ENCODE measurements at regions not wholly inside any gene's neighbourhood (a gene's known extent, or its start where the extent isn't known, plus 50 kb on each side); places are given as distances from the start of the nearest gene placed in this dataset.

- no peak for DNase-seq (ENCODE audit: insufficient read length, low spot score)
- FAIRE-seq, result no peak
- TF ChIP-seq CTCF (IDR thresholded peaks at IDR 0.05; ENCODE audit: insufficient read depth, missing control alignments), result no peak
These were observed 666.2 kb upstream of the FBXO33 start for GRCh38 chr14:40098468-40098867.

GRCh38 chr14:40096968-40097367, 664.7 kb upstream of the FBXO33 start:
- no peak for TF ChIP-seq CTCF (IDR thresholded peaks at IDR 0.05; ENCODE audit: insufficient read depth, missing control alignments)
- DNase-seq (ENCODE audit: insufficient read length, low spot score), result no peak
- FAIRE-seq, result no peak

GRCh38 chr14:40093800-40094199, 661.6 kb upstream of the FBXO33 start:
- DNase-seq (ENCODE audit: insufficient read length, low spot score) (no peak), FAIRE-seq (no peak)
- TF ChIP-seq CTCF (IDR thresholded peaks at IDR 0.05; ENCODE audit: insufficient read depth, missing control alignments), result no peak

- DNase-seq (ENCODE audit: insufficient read length, low spot score) (no peak), FAIRE-seq (no peak)
- no peak for TF ChIP-seq CTCF (IDR thresholded peaks at IDR 0.05; ENCODE audit: insufficient read depth, missing control alignments)
These were observed 641.9 kb upstream of the FBXO33 start for GRCh38 chr14:40074169-40074568.

GRCh38 chr14:40072175-40072574, 639.9 kb upstream of the FBXO33 start:
- DNase-seq (ENCODE audit: insufficient read length, low spot score) (no peak), FAIRE-seq (no peak)
- no peak for TF ChIP-seq CTCF (IDR thresholded peaks at IDR 0.05; ENCODE audit: insufficient read depth, missing control alignments)

GRCh38 chr14:40058901-40059897, 627.0 kb upstream of the FBXO33 start:
- TF ChIP-seq CTCF (IDR thresholded peaks at IDR 0.05; ENCODE audit: insufficient read depth, missing control alignments), result no peak
- no peak for DNase-seq (ENCODE audit: insufficient read length, low spot score)
- FAIRE-seq, result no peak

GRCh38 chr14:40053416-40053815, 621.2 kb upstream of the FBXO33 start:
- DNase-seq (ENCODE audit: insufficient read length, low spot score) (no peak), FAIRE-seq (no peak)
- TF ChIP-seq CTCF (IDR thresholded peaks at IDR 0.05; ENCODE audit: insufficient read depth, missing control alignments), result no peak
